Caco-2 (cell line): ENCODE measurements at regions not wholly inside any gene's neighbourhood (a gene's known extent, or its start where the extent isn't known, plus 50 kb on each side); places are given as distances from the start of the nearest gene placed in this dataset.
"Not testable (repeated sequence)": the region's sequence is repeated elsewhere in the genome, so short reads cannot be mapped to it uniquely, and the experiment has no call there.

ENCODE experiments used
- BruUV-seq: library from RNA; stranded (reverse); fragments of 400-500 nt; replicated peaks from 2 replicates; lab custom pipeline; 2021; lab: Mats Ljungman, UMichigan
- CTCF ChIA-PET: fragments of 300-600 bp; sonication (Branson Sonifier 250); formaldehyde crosslinking; loops from one replicate; lab custom pipeline; 2022; ENCODE audit warnings: antibody characterized with exemption; lab: Charles Lee
- POLR2A ChIA-PET: fragments of 300-600 bp; sonication (Branson Sonifier 250); formaldehyde crosslinking; loops from one replicate; lab custom pipeline; 2022; ENCODE audit warnings: antibody characterized with exemption; lab: Charles Lee
- DNase-seq, 2 experiments: peaks; one replicate each; pipeline versions ENCODE4 v3.0.0 to v3.0.0-alpha.2; 2020 to 2022
- H3K27me3 ChIP-seq: replicated peaks from 2 replicates; pipeline ENCODE4 v1.6.0; 2011; ENCODE audit warnings: low read length; ENCODE audit not compliant: control insufficient read depth, insufficient read depth
- H3K36me3 ChIP-seq: 2 replicates; pipeline ENCODE4 v1.5.1; 2011; ENCODE audit warnings: low read length; ENCODE audit not compliant: control insufficient read depth, insufficient read depth
- H3K4me1 ChIP-seq: fragments of 250-450 bp; sonication (Bioruptor Pico); 2 replicates; pipeline ENCODE4 v1.5.1; 2020; ENCODE audit warnings: mild to moderate bottlenecking
- H3K4me3 ChIP-seq: 2 replicates; pipeline ENCODE4 v1.5.1; 2011; ENCODE audit warnings: low read depth, mild to moderate bottlenecking, control low read depth, low read length
- H3K9me3 ChIP-seq: fragments of 250-450 bp; sonication (Bioruptor Pico); 2 replicates; pipeline ENCODE4 v1.5.1; 2020; ENCODE audit warnings: mild to moderate bottlenecking, moderate library complexity
- H3K27ac Mint-ChIP-seq: one replicate; pipeline ENCODE4 v1.8.0; 2022; ENCODE audit warnings: mixed read lengths; ENCODE audit not compliant: unreplicated experiment
- H3K27me3 Mint-ChIP-seq: one replicate; pipeline ENCODE4 v1.8.0; 2022; ENCODE audit warnings: mixed read lengths; ENCODE audit not compliant: insufficient read depth, unreplicated experiment
- H3K36me3 Mint-ChIP-seq: one replicate; pipeline ENCODE4 v1.8.0; 2022; ENCODE audit warnings: mild to moderate bottlenecking, mixed read lengths; ENCODE audit not compliant: insufficient read depth, unreplicated experiment
- H3K4me1 Mint-ChIP-seq: one replicate; pipeline ENCODE4 v1.8.0; 2022; ENCODE audit warnings: low read depth, mixed read lengths; ENCODE audit not compliant: unreplicated experiment
- H3K4me3 Mint-ChIP-seq: one replicate; pipeline ENCODE4 v1.8.0; 2022; ENCODE audit warnings: mild to moderate bottlenecking, moderate library complexity, mixed read lengths; ENCODE audit not compliant: unreplicated experiment
- H3K9me3 Mint-ChIP-seq: one replicate; pipeline ENCODE4 v1.8.0; 2022; ENCODE audit warnings: mixed read lengths; ENCODE audit not compliant: unreplicated experiment
- CTCF ChIP-seq, 2 experiments: fragments of 200-600 bp in 1 of 2; IDR thresholded peaks; 1 replicate in 1 of 2; 2 replicates in 1 of 2; pipeline versions ENCODE4 v1.5.1 to v1.8.0; 2011 to 2022; ENCODE audit warnings: antibody characterized with exemption in 1 of 2, control low read depth in 1 of 2, inconsistent platforms in 1 of 2, low read depth in 1 of 2, low read length in 1 of 2, mild to moderate bottlenecking in 1 of 2, moderate library complexity in 1 of 2; ENCODE audit not compliant: insufficient read depth in 1 of 2, severe bottlenecking in 1 of 2, unreplicated experiment in 1 of 2
- intact Hi-C: fragments of 100-400 bp; cut with micrococcal nuclease; formaldehyde crosslinking; loops from one replicate; pipeline ENCODE4 v1.10.0; 2022; ENCODE audit not compliant: unreplicated experiment

- Mint-ChIP-seq H3K4me3 (no peak overlapping the region), H3K27ac (no peak overlapping the region), H3K9me3 (no peaks in the 10 kb centered on the region), H3K27me3 (no peaks in the 10 kb centered on the region), H3K4me1 (no peaks in the 10 kb centered on the region), H3K36me3 (no peaks in the 10 kb centered on the region)
- no peaks in the 10 kb centered on the region for H3K27me3 ChIP-seq
- H3K4me3 ChIP-seq, result no peak overlapping the region
- no peak for DNase-seq
- POLR2A ChIA-PET, result no interaction called here
- CTCF ChIA-PET, result no interaction called here
- no peaks in the 10 kb centered on the region for H3K4me1 ChIP-seq
- intact Hi-C loops, result no loop called here
- no peaks in the 10 kb centered on the region for H3K36me3 ChIP-seq
- no peak for TF ChIP-seq CTCF (IDR thresholded peaks at IDR 0.05; ENCODE audit: insufficient read depth in 1 of 2, low read depth in 1 of 2, low read length in 1 of 2, severe bottlenecking in 1 of 2, unreplicated experiment in 1 of 2)
- BruUV-seq, result no TSS peak
- H3K9me3 ChIP-seq, result no peaks in the 10 kb centered on the region
These were observed 412.2 kb upstream of the CDH9 start for GRCh38 chr5:27450607-27451006.

- H3K27me3 ChIP-seq, CTCF ChIA-PET, POLR2A ChIA-PET, H3K36me3 Mint-ChIP-seq, H3K9me3 Mint-ChIP-seq, H3K4me1 Mint-ChIP-seq, H3K4me1 ChIP-seq, BruUV-seq, H3K9me3 ChIP-seq, H3K4me3 Mint-ChIP-seq, intact Hi-C loops, H3K27ac Mint-ChIP-seq, H3K36me3 ChIP-seq, H3K27me3 Mint-ChIP-seq, H3K4me3 ChIP-seq, DNase-seq: not testable (repeated sequence)
These were observed 401.0 kb upstream of the CDH9 start for GRCh38 chr5:27439383-27439782.

- no peaks in the 10 kb centered on the region for H3K36me3 Mint-ChIP-seq
These were observed 399.3 kb upstream of the CDH9 start for GRCh38 chr5:27437594-27438200.

More at GRCh38 chr5:27437594-27438200, 399.3 kb upstream of the CDH9 start:
- ChIA-PET POLR2A (no interaction called here), CTCF (no interaction called here)
- H3K4me3 Mint-ChIP-seq, result no peak overlapping the region
- no peak overlapping the region for H3K27ac Mint-ChIP-seq
- DNase-seq, result no peak
- intact Hi-C loops, result no loop called here
- TF ChIP-seq CTCF (IDR thresholded peaks at IDR 0.05; ENCODE audit: insufficient read depth in 1 of 2, low read depth in 1 of 2, low read length in 1 of 2, severe bottlenecking in 1 of 2, unreplicated experiment in 1 of 2), result no peak
- no TSS peak for BruUV-seq
- no peaks in the 10 kb centered on the region for H3K27me3 Mint-ChIP-seq
- no peaks in the 10 kb centered on the region for H3K4me1 ChIP-seq
- H3K9me3 Mint-ChIP-seq, result no peaks in the 10 kb centered on the region
- no peak overlapping the region for H3K4me3 ChIP-seq
- H3K27me3 ChIP-seq, result no peaks in the 10 kb centered on the region
- H3K9me3 ChIP-seq, result peaks cover 4% of the 10 kb centered on the region; the same call in 1 of the 2 replicates
- H3K4me1 Mint-ChIP-seq, result no peaks in the 10 kb centered on the region
- no peaks in the 10 kb centered on the region for H3K36me3 ChIP-seq
